ENCODE measurements at regions not wholly inside any gene's neighbourhood (a gene's known extent, or its start where the extent isn't known, plus 50 kb on each side); places are given as distances from the start of the nearest gene placed in this dataset.

GRCh38 chr10:81108516-81109199 is 571.0 kb downstream of the SH2D4B start:
- TF ChIP-seq EZH2 (IDR thresholded peaks at IDR 0.05; ENCODE audit: borderline replicate concordance, low read depth, low read length, severe bottlenecking), result no peak
- no peak for TF ChIP-seq CTCF (IDR thresholded peaks at IDR 0.05; ENCODE audit: borderline replicate concordance, extremely low read depth, low read length, poor library complexity, severe bottlenecking)
